HEK293T (cell line): ENCODE measurements at regions not wholly inside any gene's neighbourhood (a gene's known extent, or its start where the extent isn't known, plus 50 kb on each side); places are given as distances from the start of the nearest gene placed in this dataset.

Source experiments
- ARNT ChIP-seq: fragments of 450-650 bp; IDR thresholded peaks from 2 replicates; pipeline ENCODE4 v1.6.1; 2017; ENCODE audit warnings: mild to moderate bottlenecking
- BHLHE40 ChIP-seq: fragments of 450-650 bp; IDR thresholded peaks from 2 replicates; pipeline ENCODE4 v1.6.1; 2016; ENCODE audit warnings: mild to moderate bottlenecking, moderate library complexity, borderline replicate concordance
- CTBP1 ChIP-seq: fragments of 450-650 bp; IDR thresholded peaks from 2 replicates; pipeline ENCODE4 v1.6.1; 2016; ENCODE audit warnings: borderline replicate concordance
- ELF4 ChIP-seq: fragments of 450-650 bp; IDR thresholded peaks from 2 replicates; pipeline ENCODE4 v1.6.1; 2017; ENCODE audit warnings: antibody characterized with exemption
- FOXA1 ChIP-seq: fragments of 450-650 bp; IDR thresholded peaks from 2 replicates; pipeline ENCODE4 v1.6.1; 2016; ENCODE audit warnings: mild to moderate bottlenecking
- FOXK2 ChIP-seq: fragments of 450-650 bp; IDR thresholded peaks from 2 replicates; pipeline ENCODE4 v1.6.1; 2016; ENCODE audit warnings: mild to moderate bottlenecking
- FOXM1 ChIP-seq: fragments of 450-650 bp; IDR thresholded peaks from 2 replicates; pipeline ENCODE4 v1.6.1; 2017; ENCODE audit warnings: mild to moderate bottlenecking, borderline replicate concordance
- LEF1 ChIP-seq: fragments of 450-650 bp; IDR thresholded peaks from 2 replicates; pipeline ENCODE4 v1.6.1; 2017; ENCODE audit warnings: mild to moderate bottlenecking, borderline replicate concordance
- NFRKB ChIP-seq: fragments of 450-650 bp; IDR thresholded peaks from 2 replicates; pipeline ENCODE4 v1.6.1; 2016; ENCODE audit warnings: mild to moderate bottlenecking, moderate library complexity
- SP1 ChIP-seq: fragments of 450-650 bp; IDR thresholded peaks from 2 replicates; pipeline ENCODE4 v1.6.1; 2017
- SUZ12 ChIP-seq: fragments of 450-650 bp; IDR thresholded peaks from 2 replicates; pipeline ENCODE4 v1.6.1; 2016; ENCODE audit warnings: mild to moderate bottlenecking
- TARDBP ChIP-seq: fragments of 450-650 bp; IDR thresholded peaks from 2 replicates; pipeline ENCODE4 v1.6.1; 2016
- ZNF384 ChIP-seq: fragments of 450-650 bp; IDR thresholded peaks from 2 replicates; pipeline ENCODE4 v1.6.1; 2016

GRCh38 chr12:74446466-74446865 is 91.2 kb upstream of the ATXN7L3B start:
- no peak for TF ChIP-seq SP1
- TF ChIP-seq SUZ12 = no peak
- no peak for TF ChIP-seq ELF4
- no peak for TF ChIP-seq FOXK2
- no peak for TF ChIP-seq FOXM1
- no peak for TF ChIP-seq FOXA1
- TF ChIP-seq TARDBP = no peak
- no peak for TF ChIP-seq LEF1
- TF ChIP-seq ZNF384 = no peak
- no peak for TF ChIP-seq CTBP1
- TF ChIP-seq NFRKB = no peak
- TF ChIP-seq ARNT = no peak
- no peak for TF ChIP-seq BHLHE40
